Loucy (cell line): ENCODE measurements at regions not wholly inside any gene's neighbourhood (a gene's known extent, or its start where the extent isn't known, plus 50 kb on each side); places are given as distances from the start of the nearest gene placed in this dataset.

Experiments
- CTCF ChIP-seq: fragments of 200-600 bp; sonication (generic); conservative IDR thresholded peaks from 2 replicates; pipeline ENCODE4 v1.5.1; 2014; ENCODE audit warnings: mild to moderate bottlenecking, antibody characterized with exemption, low read length
- EZH2phosphoT487 ChIP-seq: fragments of 200-600 bp; IDR thresholded peaks from 2 replicates; pipeline ENCODE4 v1.6.1; 2018; ENCODE audit warnings: antibody characterized with exemption, mild to moderate bottlenecking, moderate library complexity, borderline replicate concordance

DNA sequence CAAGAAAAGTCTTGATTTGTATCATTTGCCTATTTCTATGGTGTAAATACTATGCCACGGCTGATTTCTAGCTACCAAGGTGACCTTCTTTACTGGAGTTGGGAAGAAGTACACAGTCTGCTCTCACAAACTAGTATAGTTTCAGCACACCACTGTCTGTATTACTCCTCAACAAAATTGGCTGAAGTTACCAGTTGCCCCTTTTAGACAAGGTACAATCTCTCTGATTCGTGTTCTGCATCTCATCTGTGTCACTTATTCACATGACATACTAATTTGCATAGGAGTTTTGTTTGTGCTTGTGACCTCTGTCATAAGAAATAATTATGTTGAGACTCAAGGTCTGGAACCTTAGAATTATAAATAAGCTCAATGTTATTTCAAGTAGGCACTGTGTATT lies 97.3 kb downstream of the C11orf87 start:
- TF ChIP-seq CTCF: no peak
- TF ChIP-seq EZH2phosphoT487: no peak
